T-helper 1 cell (primary cell): ENCODE measurements at regions not wholly inside any gene's neighbourhood (a gene's known extent, or its start where the extent isn't known, plus 50 kb on each side); places are given as distances from the start of the nearest gene placed in this dataset.

Experiments
- DNase-seq, 5 donors: peaks; one replicate each; pipeline ENCODE4 v3.0.0-alpha.2; 2012 to 2020

- DNase-seq: no peak
Measured at GRCh38 chr13:107088061-107088460, 520.1 kb upstream of the ARGLU1 start.

- DNase-seq: no peak
Measured at GRCh38 chr13:107079423-107080049, 511.6 kb upstream of the ARGLU1 start.

- DNase-seq: no peak
Measured at GRCh38 chr13:107078229-107078765, 510.4 kb upstream of the ARGLU1 start.

GRCh38 chr13:107076801-107077200 is 508.9 kb upstream of the ARGLU1 start:
- no peak for DNase-seq

GRCh38 chr13:107075576-107075975 is 507.6 kb upstream of the ARGLU1 start:
- DNase-seq: no peak

- DNase-seq: no peak
Measured at GRCh38 chr13:107070792-107071191, 502.9 kb upstream of the ARGLU1 start.

GRCh38 chr13:107069108-107069776 is 501.3 kb upstream of the ARGLU1 start:
- DNase-seq: no peak

GRCh38 chr13:107067381-107067780 is 499.4 kb upstream of the ARGLU1 start:
- no peak for DNase-seq

GRCh38 chr13:107066355-107066754 is 498.4 kb upstream of the ARGLU1 start:
- DNase-seq: no peak

GRCh38 chr13:107065036-107065435 is 497.1 kb upstream of the ARGLU1 start:
- DNase-seq: no peak

- no peak for DNase-seq
Measured at GRCh38 chr13:107057028-107057631, 489.2 kb upstream of the ARGLU1 start.

GRCh38 chr13:107043021-107043956 is 475.4 kb upstream of the ARGLU1 start:
- DNase-seq: no peak

- no peak for DNase-seq
Measured at GRCh38 chr13:107035778-107036177, 467.8 kb upstream of the ARGLU1 start.

- no peak for DNase-seq
Measured at GRCh38 chr13:107035186-107035585, 467.2 kb upstream of the ARGLU1 start.

GRCh38 chr13:107034236-107034872 is 466.4 kb upstream of the ARGLU1 start:
- DNase-seq: no peak

- no peak for DNase-seq
Measured at GRCh38 chr13:107031716-107032115, 463.8 kb upstream of the ARGLU1 start.

- no peak for DNase-seq
Measured at GRCh38 chr13:107028751-107029150, 460.8 kb upstream of the ARGLU1 start.

GRCh38 chr13:107025991-107026390 is 458.1 kb upstream of the ARGLU1 start:
- DNase-seq: no peak

GRCh38 chr13:107023335-107023734 is 455.4 kb upstream of the ARGLU1 start:
- DNase-seq: no peak

- no peak for DNase-seq
Measured at GRCh38 chr13:107020393-107020792, 452.5 kb upstream of the ARGLU1 start.

GRCh38 chr13:107018285-107018684 is 450.3 kb upstream of the ARGLU1 start:
- no peak for DNase-seq

GRCh38 chr13:107006661-107007060 is 438.7 kb upstream of the ARGLU1 start:
- no peak for DNase-seq
